Stimulated activated CD8-positive, alpha-beta memory T cell treated with anti-CD3 and anti-CD28 coated beads, Interleukin-7, amount 100 ng/mL, for 4 hours (primary cell): ENCODE measurements at regions not wholly inside any gene's neighbourhood (a gene's known extent, or its start where the extent isn't known, plus 50 kb on each side); places are given as distances from the start of the nearest gene placed in this dataset.

Source experiments
- DNase-seq, 2 donors: peaks; one replicate each; pipeline ENCODE4 v3.0.0-alpha.2; 2020; ENCODE audit warnings: low read depth in 2 of 2

- no peak for DNase-seq
Observed at GRCh38 chr6:151701911-151702562, 105.4 kb upstream of the ESR1 start.

- no peak for DNase-seq
Observed at GRCh38 chr6:151702851-151703658, 104.4 kb upstream of the ESR1 start.

GRCh38 chr6:151704383-151704782 is 103.1 kb upstream of the ESR1 start:
- DNase-seq: no peak

GRCh38 chr6:151705993-151706733 is 101.3 kb upstream of the ESR1 start:
- no peak for DNase-seq

GRCh38 chr6:151709329-151709728 is 98.2 kb upstream of the ESR1 start:
- no peak for DNase-seq

- no peak for DNase-seq
Observed at GRCh38 chr6:151716526-151716932, 91.0 kb upstream of the ESR1 start.

- no peak for DNase-seq
Observed at GRCh38 chr6:151719070-151719469, 88.4 kb upstream of the ESR1 start.

- no peak for DNase-seq
Observed at GRCh38 chr6:151721146-151721545, 86.3 kb upstream of the ESR1 start.

GRCh38 chr6:151721671-151722070 is 85.8 kb upstream of the ESR1 start:
- no peak for DNase-seq

- DNase-seq: no peak
Observed at GRCh38 chr6:151722342-151722741, 85.1 kb upstream of the ESR1 start.

GRCh38 chr6:151723152-151723551 is 84.3 kb upstream of the ESR1 start:
- DNase-seq: no peak

- no peak for DNase-seq
Observed at GRCh38 chr6:151729829-151730495, 77.5 kb upstream of the ESR1 start.

GRCh38 chr6:151730496-151730870 is 77.0 kb upstream of the ESR1 start:
- no peak for DNase-seq

- DNase-seq: no peak
Observed at GRCh38 chr6:151731313-151731712, 76.2 kb upstream of the ESR1 start.

GRCh38 chr6:151733680-151734320 is 73.7 kb upstream of the ESR1 start:
- DNase-seq: no peak

GRCh38 chr6:151738267-151738666 is 69.2 kb upstream of the ESR1 start:
- no peak for DNase-seq

GRCh38 chr6:151738960-151739359 is 68.5 kb upstream of the ESR1 start:
- DNase-seq: no peak

- DNase-seq: no peak
Observed at GRCh38 chr6:151740820-151741219, 66.7 kb upstream of the ESR1 start.

- no peak for DNase-seq
Observed at GRCh38 chr6:151747896-151748295, 59.6 kb upstream of the ESR1 start.

- DNase-seq: no peak
Observed at GRCh38 chr6:151749341-151749740, 58.1 kb upstream of the ESR1 start.

GRCh38 chr6:151753581-151753980 is 53.9 kb upstream of the ESR1 start:
- no peak for DNase-seq

- DNase-seq: no peak
Observed at GRCh38 chr6:151757506-151757955, 50.0 kb upstream of the ESR1 start.
